Germinal center (tissue), 1 donor: ENCODE measurements at regions not wholly inside any gene's neighbourhood (a gene's known extent, or its start where the extent isn't known, plus 50 kb on each side); places are given as distances from the start of the nearest gene placed in this dataset.

Experiments used
- DNase-seq: peaks from one replicate; pipeline ENCODE4 v3.0.0; 2012; ENCODE audit warnings: mixed read lengths, low spot score

- DNase-seq: no peak
Observed at GRCh38 chr1:29504709-29505410, 268.5 kb downstream of the PTPRU start.

GRCh38 chr1:29504196-29504595 lies 267.9 kb downstream of the PTPRU start:
- no peak for DNase-seq

- no peak for DNase-seq
Observed at GRCh38 chr1:29502911-29503840, 266.9 kb downstream of the PTPRU start.

GRCh38 chr1:29502225-29502910 lies 266.0 kb downstream of the PTPRU start:
- no peak for DNase-seq

- DNase-seq: no peak
Observed at GRCh38 chr1:29501227-29501976, 265.1 kb downstream of the PTPRU start.

- DNase-seq: no peak
Observed at GRCh38 chr1:29500651-29501050, 264.3 kb downstream of the PTPRU start.

- no peak for DNase-seq
Observed at GRCh38 chr1:29500041-29500440, 263.7 kb downstream of the PTPRU start.

GRCh38 chr1:29499104-29499650 lies 262.9 kb downstream of the PTPRU start:
- no peak for DNase-seq

- DNase-seq: no peak
Observed at GRCh38 chr1:29498126-29499103, 262.1 kb downstream of the PTPRU start.

- DNase-seq: no peak
Observed at GRCh38 chr1:29497395-29498125, 261.2 kb downstream of the PTPRU start.

GRCh38 chr1:29496701-29497100 lies 260.4 kb downstream of the PTPRU start:
- DNase-seq: no peak

GRCh38 chr1:29490204-29490934 lies 254.0 kb downstream of the PTPRU start:
- DNase-seq: no peak

GRCh38 chr1:29489471-29489870 lies 253.1 kb downstream of the PTPRU start:
- no peak for DNase-seq

GRCh38 chr1:29488794-29489311 lies 252.5 kb downstream of the PTPRU start:
- no peak for DNase-seq

- no peak for DNase-seq
Observed at GRCh38 chr1:29488086-29488793, 251.9 kb downstream of the PTPRU start.

- DNase-seq: no peak
Observed at GRCh38 chr1:29487291-29487690, 251.0 kb downstream of the PTPRU start.

GRCh38 chr1:29485096-29485925 lies 249.0 kb downstream of the PTPRU start:
- no peak for DNase-seq
